ENCODE measurements at regions not wholly inside any gene's neighbourhood (a gene's known extent, or its start where the extent isn't known, plus 50 kb on each side); places are given as distances from the start of the nearest gene placed in this dataset.
"Not testable (repeated sequence)": the region's sequence is repeated elsewhere in the genome, so short reads cannot be mapped to it uniquely, and the experiment has no call there.

- not testable (repeated sequence) for TF ChIP-seq ZNF621 (tag by site-specific recombination; IDR thresholded peaks at IDR 0.05); CTCF (tag by site-specific recombination; IDR thresholded peaks at IDR 0.05); ZNF501 (tag by site-specific recombination; IDR thresholded peaks at IDR 0.05); ZNF660 (tag by site-specific recombination; IDR thresholded peaks at IDR 0.05); HOXA7 (CRISPR knock-in tag; IDR thresholded peaks at IDR 0.05; ENCODE audit: borderline replicate concordance); ZBTB44 (tag by site-specific recombination; IDR thresholded peaks at IDR 0.05)
These were observed 3069.2 kb downstream of the RPIA start for GRCh38 chr2:91760672-91761071.
